NB4 (cell line): ENCODE measurements at regions not wholly inside any gene's neighbourhood (a gene's known extent, or its start where the extent isn't known, plus 50 kb on each side); places are given as distances from the start of the nearest gene placed in this dataset.

Experiments
- CTCF ChIP-seq: IDR thresholded peaks from one replicate; pipeline ENCODE4 v1.5.1; 2012; ENCODE audit warnings: low read depth, low read length
- MYC ChIP-seq: IDR thresholded peaks from 2 replicates; pipeline ENCODE4 v1.6.1; 2011; ENCODE audit warnings: low read depth, low read length
- POLR2A ChIP-seq: IDR thresholded peaks from 2 replicates; pipeline ENCODE4 v1.6.1; 2011; ENCODE audit warnings: mild to moderate bottlenecking; ENCODE audit not compliant: insufficient read length; ENCODE audit errors: extremely low read depth
- TF ChIP-seq, protein P1 (sequence below): IDR thresholded peaks from 2 replicates; pipeline ENCODE4 v1.6.1; 2011; ENCODE audit warnings: low read depth, low read length

DNA sequence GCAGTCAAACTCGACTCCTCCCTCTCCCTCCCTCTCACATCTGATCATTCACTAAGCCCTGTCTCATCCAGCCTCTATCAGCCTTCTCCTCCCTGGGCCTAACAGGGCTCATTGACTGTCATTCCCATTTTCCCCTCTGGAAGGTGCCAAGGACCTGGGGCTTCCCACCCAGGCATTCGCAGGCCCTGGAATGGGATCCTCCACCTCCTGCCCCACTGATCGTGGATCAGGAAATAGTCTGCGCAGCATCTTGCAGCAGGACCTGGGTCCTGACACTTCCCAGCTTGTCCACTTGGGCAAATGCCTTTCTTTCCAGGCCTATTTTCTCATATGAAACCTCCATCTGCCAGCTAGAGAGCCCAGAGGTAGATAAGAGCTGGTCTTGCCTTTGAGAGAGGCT lies 71.2 kb upstream of the ZC3H12A start:
- TF ChIP-seq CTCF (no peak), POLR2A (no peak), MYC (no peak)
- TF ChIP-seq, protein P1, sequence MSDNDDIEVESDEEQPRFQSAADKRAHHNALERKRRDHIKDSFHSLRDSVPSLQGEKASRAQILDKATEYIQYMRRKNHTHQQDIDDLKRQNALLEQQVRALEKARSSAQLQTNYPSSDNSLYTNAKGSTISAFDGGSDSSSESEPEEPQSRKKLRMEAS: no peak
